ENCODE measurements at regions not wholly inside any gene's neighbourhood (a gene's known extent, or its start where the extent isn't known, plus 50 kb on each side); places are given as distances from the start of the nearest gene placed in this dataset.

GRCh38 chr4:146998157-146998556, 52.5 kb upstream of the TTC29 start:
- Histone ChIP-seq H3K4me1 (ENCODE audit: insufficient read depth, low read length) (peaks cover 15% of the 10 kb centered on the region; the same call in 1 of the 2 replicates), H3K9ac (ENCODE audit: low read depth, low read length) (no peak overlapping the region), H3K9me3 (ENCODE audit: control insufficient read depth, insufficient read depth, low read length) (peaks cover 3% of the 10 kb centered on the region; the same call in 1 of the 2 replicates), H3K36me3 (ENCODE audit: insufficient read depth, low read length) (no peaks in the 10 kb centered on the region)

- Histone ChIP-seq H3K9ac (ENCODE audit: low read depth, low read length) (0 out of 2 replicates have a peak overlapping the region, but pooled peaks have one; percentile 6), H3K4me1 (ENCODE audit: insufficient read depth, low read length) (peaks cover 30% of the 10 kb centered on the region), H3K36me3 (ENCODE audit: insufficient read depth, low read length) (no peaks in the 10 kb centered on the region), H3K9me3 (ENCODE audit: control insufficient read depth, insufficient read depth, low read length) (no peaks in the 10 kb centered on the region)
Observed at GRCh38 chr4:147003956-147004809, 58.5 kb upstream of the TTC29 start.

- H3K4me1 ChIP-seq (ENCODE audit: insufficient read depth, low read length) = peaks cover 31% of the 10 kb centered on the region
- no peaks in the 10 kb centered on the region for H3K36me3 ChIP-seq (ENCODE audit: insufficient read depth, low read length)
- no peak overlapping the region for H3K9ac ChIP-seq (ENCODE audit: low read depth, low read length)
- H3K9me3 ChIP-seq (ENCODE audit: control insufficient read depth, insufficient read depth, low read length) = no peaks in the 10 kb centered on the region
Observed at GRCh38 chr4:147006229-147006628, 60.6 kb upstream of the TTC29 start.

GRCh38 chr4:147009875-147010274, 64.2 kb upstream of the TTC29 start:
- peaks cover 23% of the 10 kb centered on the region for H3K4me1 ChIP-seq (ENCODE audit: insufficient read depth, low read length)
- H3K36me3 ChIP-seq (ENCODE audit: insufficient read depth, low read length) = no peaks in the 10 kb centered on the region
- no peak overlapping the region for H3K9ac ChIP-seq (ENCODE audit: low read depth, low read length)
- H3K9me3 ChIP-seq (ENCODE audit: control insufficient read depth, insufficient read depth, low read length) = no peaks in the 10 kb centered on the region

GRCh38 chr4:147011411-147011810, 65.7 kb upstream of the TTC29 start:
- no peaks in the 10 kb centered on the region for H3K36me3 ChIP-seq (ENCODE audit: insufficient read depth, low read length)
- H3K9ac ChIP-seq (ENCODE audit: low read depth, low read length) = no peak overlapping the region
- H3K9me3 ChIP-seq (ENCODE audit: control insufficient read depth, insufficient read depth, low read length) = no peaks in the 10 kb centered on the region
- H3K4me1 ChIP-seq (ENCODE audit: insufficient read depth, low read length) = peaks cover 31% of the 10 kb centered on the region

- Histone ChIP-seq H3K9me3 (ENCODE audit: control insufficient read depth, insufficient read depth, low read length) (no peaks in the 10 kb centered on the region), H3K4me1 (ENCODE audit: insufficient read depth, low read length) (peaks cover 31% of the 10 kb centered on the region), H3K9ac (ENCODE audit: low read depth, low read length) (no peak overlapping the region), H3K36me3 (ENCODE audit: insufficient read depth, low read length) (no peaks in the 10 kb centered on the region)
Observed at GRCh38 chr4:147012059-147012707, 66.5 kb upstream of the TTC29 start.

GRCh38 chr4:147014946-147015345, 69.3 kb upstream of the TTC29 start:
- Histone ChIP-seq H3K4me1 (ENCODE audit: insufficient read depth, low read length) (peaks cover 28% of the 10 kb centered on the region), H3K9ac (ENCODE audit: low read depth, low read length) (no peak overlapping the region), H3K36me3 (ENCODE audit: insufficient read depth, low read length) (no peaks in the 10 kb centered on the region), H3K9me3 (ENCODE audit: control insufficient read depth, insufficient read depth, low read length) (no peaks in the 10 kb centered on the region)

GRCh38 chr4:147015491-147015890, 69.8 kb upstream of the TTC29 start:
- H3K9me3 ChIP-seq (ENCODE audit: control insufficient read depth, insufficient read depth, low read length) = no peaks in the 10 kb centered on the region
- H3K4me1 ChIP-seq (ENCODE audit: insufficient read depth, low read length) = peaks cover 28% of the 10 kb centered on the region
- H3K9ac ChIP-seq (ENCODE audit: low read depth, low read length) = no peak overlapping the region
- H3K36me3 ChIP-seq (ENCODE audit: insufficient read depth, low read length) = no peaks in the 10 kb centered on the region

GRCh38 chr4:147017081-147017480, 71.4 kb upstream of the TTC29 start:
- Histone ChIP-seq H3K36me3 (ENCODE audit: insufficient read depth, low read length) (no peaks in the 10 kb centered on the region), H3K9ac (ENCODE audit: low read depth, low read length) (no peak overlapping the region), H3K9me3 (ENCODE audit: control insufficient read depth, insufficient read depth, low read length) (no peaks in the 10 kb centered on the region), H3K4me1 (ENCODE audit: insufficient read depth, low read length) (peaks cover 18% of the 10 kb centered on the region)

GRCh38 chr4:147019091-147019490, 73.4 kb upstream of the TTC29 start:
- H3K4me1 ChIP-seq (ENCODE audit: insufficient read depth, low read length) = peaks cover 9% of the 10 kb centered on the region; the same call in 1 of the 2 replicates
- no peaks in the 10 kb centered on the region for H3K9me3 ChIP-seq (ENCODE audit: control insufficient read depth, insufficient read depth, low read length)
- H3K36me3 ChIP-seq (ENCODE audit: insufficient read depth, low read length) = no peaks in the 10 kb centered on the region
- H3K9ac ChIP-seq (ENCODE audit: low read depth, low read length) = no peak overlapping the region

GRCh38 chr4:147020456-147020855, 74.8 kb upstream of the TTC29 start:
- Histone ChIP-seq H3K4me1 (ENCODE audit: insufficient read depth, low read length) (peaks cover 3% of the 10 kb centered on the region; the same call in 1 of the 2 replicates), H3K9ac (ENCODE audit: low read depth, low read length) (no peak overlapping the region), H3K36me3 (ENCODE audit: insufficient read depth, low read length) (no peaks in the 10 kb centered on the region), H3K9me3 (ENCODE audit: control insufficient read depth, insufficient read depth, low read length) (no peaks in the 10 kb centered on the region)

GRCh38 chr4:147025042-147025441, 79.4 kb upstream of the TTC29 start:
- Histone ChIP-seq H3K9ac (ENCODE audit: low read depth, low read length) (no peak overlapping the region), H3K4me1 (ENCODE audit: insufficient read depth, low read length) (no peaks in the 10 kb centered on the region), H3K36me3 (ENCODE audit: insufficient read depth, low read length) (no peaks in the 10 kb centered on the region), H3K9me3 (ENCODE audit: control insufficient read depth, insufficient read depth, low read length) (no peaks in the 10 kb centered on the region)

GRCh38 chr4:147029296-147029695, 83.6 kb upstream of the TTC29 start:
- Histone ChIP-seq H3K9me3 (ENCODE audit: control insufficient read depth, insufficient read depth, low read length) (no peaks in the 10 kb centered on the region), H3K4me1 (ENCODE audit: insufficient read depth, low read length) (no peaks in the 10 kb centered on the region), H3K36me3 (ENCODE audit: insufficient read depth, low read length) (no peaks in the 10 kb centered on the region), H3K9ac (ENCODE audit: low read depth, low read length) (no peak overlapping the region)

GRCh38 chr4:147034372-147034771, 88.7 kb upstream of the TTC29 start:
- no peak overlapping the region for H3K9ac ChIP-seq (ENCODE audit: low read depth, low read length)
- no peaks in the 10 kb centered on the region for H3K9me3 ChIP-seq (ENCODE audit: control insufficient read depth, insufficient read depth, low read length)
- H3K36me3 ChIP-seq (ENCODE audit: insufficient read depth, low read length) = no peaks in the 10 kb centered on the region
- H3K4me1 ChIP-seq (ENCODE audit: insufficient read depth, low read length) = no peaks in the 10 kb centered on the region

- no peak overlapping the region for H3K9ac ChIP-seq (ENCODE audit: low read depth, low read length)
- H3K9me3 ChIP-seq (ENCODE audit: control insufficient read depth, insufficient read depth, low read length) = no peaks in the 10 kb centered on the region
- H3K4me1 ChIP-seq (ENCODE audit: insufficient read depth, low read length) = no peaks in the 10 kb centered on the region
- H3K36me3 ChIP-seq (ENCODE audit: insufficient read depth, low read length) = no peaks in the 10 kb centered on the region
Observed at GRCh38 chr4:147037069-147037468, 91.4 kb upstream of the TTC29 start.
